ENCODE measurements at regions not wholly inside any gene's neighbourhood (a gene's known extent, or its start where the extent isn't known, plus 50 kb on each side); places are given as distances from the start of the nearest gene placed in this dataset.

DNA sequence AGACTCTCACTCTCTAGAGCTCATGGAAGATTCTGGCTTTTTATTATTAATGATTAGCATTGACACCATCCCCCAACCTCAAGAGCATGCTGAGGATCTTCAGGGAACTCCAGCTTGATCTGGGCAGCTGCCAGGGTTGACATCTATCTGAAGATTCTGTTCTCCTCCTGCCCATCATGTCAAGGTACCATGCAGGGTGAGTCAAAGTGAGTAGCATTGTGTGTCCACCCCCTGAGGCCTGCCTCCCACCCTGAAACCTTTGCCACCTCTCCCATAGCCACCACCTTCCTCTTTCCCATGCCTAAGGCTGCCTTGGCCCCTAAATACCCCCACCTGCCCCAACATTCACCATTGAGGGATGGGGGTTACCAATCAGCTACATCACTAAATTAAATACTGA lies 70.1 kb upstream of the SLCO3A1 start:
- H3K4me3 Mint-ChIP-seq: no peak overlapping the region
- Histone ChIP-seq H3K4me1 (no peaks in the 10 kb centered on the region), H3F3A (ENCODE audit: low read depth) (no peaks in the 10 kb centered on the region), H3K36me3 (no peaks in the 10 kb centered on the region), H3K27ac (no peak overlapping the region), H3K9me3 (ENCODE audit: low read depth) (no peaks in the 10 kb centered on the region), H2AFZ (replicated peaks) (no peak overlapping the region), H3K9ac (no peak overlapping the region), H3K79me2 (ENCODE audit: low read depth) (no peaks in the 10 kb centered on the region), H3K4me3 (no peak overlapping the region), H4K20me1 (ENCODE audit: low read depth) (no peaks in the 10 kb centered on the region), H3K27me3 (no peaks in the 10 kb centered on the region), H3K4me2 (no peak overlapping the region)
- no peaks in the 10 kb centered on the region for H3K9me3 Mint-ChIP-seq
- no peak overlapping the region for H3K27ac Mint-ChIP-seq
- DNase-seq (ENCODE audit: low spot score): no peak
- peaks cover 15% of the 10 kb centered on the region for H3K4me1 Mint-ChIP-seq
- H3K36me3 Mint-ChIP-seq: no peaks in the 10 kb centered on the region
- H3K27me3 Mint-ChIP-seq (ENCODE audit: insufficient read depth, low read depth): peaks cover 2% of the 10 kb centered on the region
- TF ChIP-seq, protein P1, sequence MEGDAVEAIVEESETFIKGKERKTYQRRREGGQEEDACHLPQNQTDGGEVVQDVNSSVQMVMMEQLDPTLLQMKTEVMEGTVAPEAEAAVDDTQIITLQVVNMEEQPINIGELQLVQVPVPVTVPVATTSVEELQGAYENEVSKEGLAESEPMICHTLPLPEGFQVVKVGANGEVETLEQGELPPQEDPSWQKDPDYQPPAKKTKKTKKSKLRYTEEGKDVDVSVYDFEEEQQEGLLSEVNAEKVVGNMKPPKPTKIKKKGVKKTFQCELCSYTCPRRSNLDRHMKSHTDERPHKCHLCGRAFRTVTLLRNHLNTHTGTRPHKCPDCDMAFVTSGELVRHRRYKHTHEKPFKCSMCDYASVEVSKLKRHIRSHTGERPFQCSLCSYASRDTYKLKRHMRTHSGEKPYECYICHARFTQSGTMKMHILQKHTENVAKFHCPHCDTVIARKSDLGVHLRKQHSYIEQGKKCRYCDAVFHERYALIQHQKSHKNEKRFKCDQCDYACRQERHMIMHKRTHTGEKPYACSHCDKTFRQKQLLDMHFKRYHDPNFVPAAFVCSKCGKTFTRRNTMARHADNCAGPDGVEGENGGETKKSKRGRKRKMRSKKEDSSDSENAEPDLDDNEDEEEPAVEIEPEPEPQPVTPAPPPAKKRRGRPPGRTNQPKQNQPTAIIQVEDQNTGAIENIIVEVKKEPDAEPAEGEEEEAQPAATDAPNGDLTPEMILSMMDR (IDR thresholded peaks at IDR 0.05): no peak
- TF ChIP-seq EZH2 (IDR thresholded peaks at IDR 0.05) (no peak), EZH2phosphoT487 (IDR thresholded peaks at IDR 0.05) (no peak)

DNA sequence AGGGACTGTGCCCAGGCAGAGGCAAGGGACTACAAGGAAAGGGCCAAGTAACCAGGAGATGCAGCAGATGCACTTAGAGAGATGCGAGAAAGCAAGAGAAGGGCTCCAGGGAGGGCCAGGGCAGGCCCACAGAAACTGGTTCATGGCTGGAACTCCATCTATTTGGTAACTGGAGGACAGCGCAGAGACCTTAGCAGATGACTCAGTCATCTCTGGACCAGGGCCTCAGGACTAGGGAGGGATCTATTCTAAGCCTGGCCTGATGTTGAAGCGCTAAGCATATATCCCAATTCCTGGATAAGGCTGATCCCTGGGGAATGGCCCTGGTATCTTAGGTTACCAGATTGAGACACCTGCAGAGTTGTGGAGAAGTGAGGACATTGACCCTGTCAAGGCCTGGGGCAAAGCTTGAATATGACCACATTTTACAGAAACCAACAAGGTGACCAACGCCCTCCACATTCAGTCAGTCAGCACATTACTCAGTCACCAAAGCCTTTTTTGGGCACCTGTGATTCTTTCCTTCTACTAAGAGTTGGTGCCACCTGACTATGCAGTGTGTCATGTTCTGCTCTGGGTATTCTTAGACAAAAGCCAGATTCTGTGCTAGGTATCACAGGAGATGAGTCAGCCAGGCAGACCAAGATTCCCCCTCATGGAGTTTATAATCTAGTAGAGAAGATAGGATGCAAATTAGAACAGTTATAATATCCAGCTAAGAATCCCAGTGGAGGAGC lies 68.4 kb upstream of the SLCO3A1 start:
- Histone ChIP-seq H4K20me1 (ENCODE audit: low read depth) (no peaks in the 10 kb centered on the region), H3K9ac (no peak overlapping the region), H2AFZ (replicated peaks) (no peak overlapping the region), H3K27ac (no peak overlapping the region), H3K9me3 (ENCODE audit: low read depth) (no peaks in the 10 kb centered on the region), H3K4me1 (no peaks in the 10 kb centered on the region), H3K4me2 (no peak overlapping the region), H3F3A (ENCODE audit: low read depth) (no peaks in the 10 kb centered on the region), H3K36me3 (no peaks in the 10 kb centered on the region), H3K27me3 (no peaks in the 10 kb centered on the region), H3K4me3 (no peak overlapping the region), H3K79me2 (ENCODE audit: low read depth) (no peaks in the 10 kb centered on the region)
- Mint-ChIP-seq H3K4me1 (peaks cover 12% of the 10 kb centered on the region), H3K27ac (no peak overlapping the region), H3K36me3 (no peaks in the 10 kb centered on the region), H3K27me3 (ENCODE audit: insufficient read depth, low read depth) (peaks cover 2% of the 10 kb centered on the region), H3K9me3 (no peaks in the 10 kb centered on the region), H3K4me3 (no peak overlapping the region)
- no peak for DNase-seq (ENCODE audit: low spot score)
- TF ChIP-seq EZH2phosphoT487 (IDR thresholded peaks at IDR 0.05) (no peak), EZH2 (IDR thresholded peaks at IDR 0.05) (no peak)
- TF ChIP-seq, protein P1 (IDR thresholded peaks at IDR 0.05): no peak

DNA sequence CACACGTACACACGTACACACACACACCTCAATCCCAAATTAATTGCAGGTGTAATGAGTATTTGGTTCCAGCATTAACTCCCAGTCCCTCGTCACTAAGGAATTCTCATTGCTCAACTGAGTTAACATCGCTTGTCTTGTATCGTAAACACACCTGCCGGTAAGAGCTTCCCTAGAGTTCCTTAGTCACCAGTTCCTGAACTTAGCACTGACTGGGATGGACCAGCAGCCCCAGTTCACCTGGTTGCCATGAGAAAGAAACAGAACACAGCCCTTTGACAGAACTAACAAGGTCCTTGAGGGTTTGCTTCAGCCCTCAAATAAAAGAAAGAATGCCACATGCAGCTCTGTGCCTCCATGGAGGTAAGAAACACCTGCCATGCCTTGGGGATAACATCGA lies 66.3 kb upstream of the SLCO3A1 start:
- no peak overlapping the region for H3K27ac Mint-ChIP-seq

More for the DNA sequence above, 66.3 kb upstream of the SLCO3A1 start:
- no peak overlapping the region for H3K27ac ChIP-seq
- H3K4me1 ChIP-seq: no peaks in the 10 kb centered on the region
- no peaks in the 10 kb centered on the region for H3K27me3 ChIP-seq
- H3K4me2 ChIP-seq: no peak overlapping the region
- H3K9me3 ChIP-seq (ENCODE audit: low read depth): no peaks in the 10 kb centered on the region
- H3K4me3 ChIP-seq: no peak overlapping the region
- Mint-ChIP-seq H3K9me3 (no peaks in the 10 kb centered on the region), H3K4me1 (peaks cover 16% of the 10 kb centered on the region), H3K27me3 (ENCODE audit: insufficient read depth, low read depth) (peaks cover 2% of the 10 kb centered on the region), H3K4me3 (no peak overlapping the region), H3K36me3 (no peaks in the 10 kb centered on the region)
- H2AFZ ChIP-seq (replicated peaks): no peak overlapping the region
- H3F3A ChIP-seq (ENCODE audit: low read depth): no peaks in the 10 kb centered on the region
- H3K9ac ChIP-seq: no peak overlapping the region
- TF ChIP-seq EZH2 (IDR thresholded peaks at IDR 0.05): no peak
- no peak for TF ChIP-seq EZH2phosphoT487 (IDR thresholded peaks at IDR 0.05)
- TF ChIP-seq, protein P1 (IDR thresholded peaks at IDR 0.05): no peak
- no peak for DNase-seq (ENCODE audit: low spot score)
- H3K36me3 ChIP-seq: no peaks in the 10 kb centered on the region
- H3K79me2 ChIP-seq (ENCODE audit: low read depth): no peaks in the 10 kb centered on the region
- no peaks in the 10 kb centered on the region for H4K20me1 ChIP-seq (ENCODE audit: low read depth)

Measured in neural progenitor cell (in vitro differentiated cells).